ENCODE measurements at regions not wholly inside any gene's neighbourhood (a gene's known extent, or its start where the extent isn't known, plus 50 kb on each side); places are given as distances from the start of the nearest gene placed in this dataset.

DNA sequence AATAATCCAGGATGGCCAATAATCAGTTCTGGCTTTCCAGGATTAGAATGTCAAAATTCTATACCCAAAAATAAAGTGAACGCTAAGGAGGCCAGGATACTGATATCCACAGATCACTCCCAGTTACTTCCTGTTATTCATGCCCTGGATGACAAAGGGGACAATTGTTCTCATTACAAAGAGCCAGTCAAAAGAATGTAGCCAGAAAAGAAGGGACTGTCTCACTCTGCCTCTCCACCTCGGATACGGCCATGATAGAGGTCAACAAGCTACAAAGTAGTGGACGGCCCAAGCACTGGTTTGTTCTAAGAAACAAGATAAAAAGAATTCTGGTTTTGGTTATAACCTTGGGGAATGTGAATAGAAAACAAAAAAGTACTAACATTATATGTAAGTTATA lies 116.1 kb upstream of the ATF7IP start:
- in situ Hi-C loops (cut with MboI; ENCODE audit: low sequenced_read_pairs): loop anchor here (25.0 kb wide), 1 partner anchor 463 kb away; no protein-coding TSS in a partner anchor

DNA sequence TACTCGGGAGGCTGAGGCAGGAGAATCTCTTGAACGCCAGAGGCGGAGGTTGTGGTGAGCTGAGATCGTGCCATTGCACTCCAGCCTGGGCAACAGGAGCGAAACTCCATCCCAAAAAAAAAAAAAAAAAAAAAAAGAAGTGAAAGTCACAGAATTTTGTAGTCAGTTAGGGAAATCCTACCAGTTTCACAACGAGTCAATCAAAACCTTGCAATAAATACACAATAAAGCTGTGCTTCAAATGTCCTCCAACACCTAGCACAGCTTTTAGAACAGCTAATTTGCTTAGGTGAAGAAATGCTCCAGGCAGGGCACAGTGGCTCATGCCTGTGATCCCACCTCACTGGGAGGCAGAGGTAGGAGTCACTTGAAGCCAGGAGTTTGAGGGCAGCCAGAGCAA lies 112.8 kb upstream of the ATF7IP start:
- in situ Hi-C loops (cut with MboI; ENCODE audit: low sequenced_read_pairs): loop anchor here (25.0 kb wide), 2 partner anchors 110 to 210 kb away; partner anchors contain the start of gene ATF7IP

DNA sequence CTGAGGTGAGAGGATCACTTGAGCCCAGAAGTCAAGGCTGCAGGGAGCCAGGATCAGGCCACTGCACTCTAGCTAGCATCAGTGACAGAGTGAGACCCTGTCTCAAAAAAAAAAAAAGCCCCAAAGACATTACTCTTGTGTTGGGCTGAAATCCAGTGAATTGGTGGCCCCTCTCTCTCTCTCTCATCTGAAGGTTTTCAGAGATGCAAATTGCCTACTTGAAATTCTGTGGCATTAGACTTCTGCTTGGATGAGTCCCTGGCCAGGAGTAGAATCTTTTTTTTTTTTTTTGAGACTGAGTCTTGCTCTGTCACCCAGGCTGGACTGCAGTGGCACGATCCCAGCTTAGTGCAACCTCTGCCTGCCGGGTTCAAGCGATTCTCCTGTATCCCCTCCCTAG lies 112.0 kb upstream of the ATF7IP start:
- in situ Hi-C loops (cut with MboI; ENCODE audit: low sequenced_read_pairs): loop anchor here (25.0 kb wide), 2 partner anchors 109 to 209 kb away; partner anchors contain the start of gene ATF7IP

DNA sequence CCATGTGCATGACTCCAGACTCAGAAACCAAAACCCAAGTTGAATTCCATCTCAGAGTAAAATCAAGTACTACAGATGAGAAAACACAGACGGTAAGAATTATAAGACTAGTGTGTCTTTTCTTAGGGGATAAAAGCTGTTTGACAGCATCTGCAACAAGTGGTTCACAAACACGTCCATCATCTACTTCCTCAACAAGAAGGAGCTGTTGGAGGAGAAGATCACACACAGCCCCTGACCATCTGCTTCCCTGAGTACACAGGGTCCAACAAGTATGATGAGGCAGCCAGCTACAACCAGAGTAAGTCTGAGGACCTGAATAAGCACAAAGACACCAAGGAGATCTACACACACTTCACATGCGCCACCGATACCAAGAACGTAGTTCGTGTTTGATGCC lies 110.7 kb upstream of the ATF7IP start:
- in situ Hi-C loops (cut with MboI; ENCODE audit: low sequenced_read_pairs): loop anchor here (25.0 kb wide), 2 partner anchors 108 to 208 kb away; partner anchors contain the start of gene ATF7IP

DNA sequence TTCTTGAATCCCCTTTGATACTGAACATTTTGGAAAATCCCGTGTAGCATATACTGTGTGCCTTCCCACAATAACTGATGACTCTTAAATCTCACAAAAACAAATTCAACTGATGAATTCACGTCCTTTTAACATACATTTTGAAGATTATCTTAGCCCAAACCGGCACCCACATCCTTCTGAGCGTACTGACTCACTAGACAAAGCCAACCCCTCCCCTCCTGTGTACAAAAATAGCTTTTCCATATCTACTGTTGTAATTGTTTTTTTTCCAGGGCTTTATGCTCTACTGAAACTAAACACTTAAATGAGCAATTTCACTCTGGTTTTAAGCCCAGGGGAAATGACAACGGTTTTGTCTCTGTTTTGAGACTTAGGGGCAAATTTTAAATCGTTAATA lies 109.4 kb upstream of the ATF7IP start:
- in situ Hi-C loops (cut with MboI; ENCODE audit: low sequenced_read_pairs): loop anchor here (25.0 kb wide), 2 partner anchors 106 to 206 kb away; partner anchors contain the start of gene ATF7IP

DNA sequence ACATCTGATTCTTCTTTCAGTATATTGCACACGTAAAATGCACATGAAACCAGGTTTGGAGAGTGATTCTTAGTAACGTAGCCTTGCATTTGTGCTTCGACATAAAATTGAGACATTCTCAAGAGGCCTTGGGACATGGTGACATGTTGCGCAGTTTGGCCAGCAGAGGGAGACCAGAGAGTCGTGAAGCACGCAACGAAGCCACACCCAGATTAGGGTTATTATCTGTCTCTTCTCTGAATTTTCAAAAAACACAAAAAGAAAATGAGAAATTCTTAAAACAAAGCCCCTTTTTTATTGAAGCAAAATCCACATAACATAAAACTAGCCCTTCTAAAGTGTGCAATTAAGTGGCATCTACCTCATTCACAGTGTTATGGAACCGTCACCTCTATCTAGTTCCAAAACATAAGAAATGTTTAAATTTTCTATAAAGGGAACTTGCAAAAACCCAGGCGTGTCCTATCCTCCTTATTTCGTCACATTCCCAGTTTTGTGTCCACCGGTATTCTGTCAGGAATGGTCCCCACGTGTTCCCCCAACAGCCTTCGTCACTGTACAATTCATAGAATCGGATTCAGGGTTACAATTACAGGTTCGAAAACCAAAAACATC lies 108.8 kb upstream of the ATF7IP start:
- in situ Hi-C loops (cut with MboI; ENCODE audit: low sequenced_read_pairs): loop anchor here (25.0 kb wide), 2 partner anchors 106 to 206 kb away; partner anchors contain the start of gene ATF7IP

DNA sequence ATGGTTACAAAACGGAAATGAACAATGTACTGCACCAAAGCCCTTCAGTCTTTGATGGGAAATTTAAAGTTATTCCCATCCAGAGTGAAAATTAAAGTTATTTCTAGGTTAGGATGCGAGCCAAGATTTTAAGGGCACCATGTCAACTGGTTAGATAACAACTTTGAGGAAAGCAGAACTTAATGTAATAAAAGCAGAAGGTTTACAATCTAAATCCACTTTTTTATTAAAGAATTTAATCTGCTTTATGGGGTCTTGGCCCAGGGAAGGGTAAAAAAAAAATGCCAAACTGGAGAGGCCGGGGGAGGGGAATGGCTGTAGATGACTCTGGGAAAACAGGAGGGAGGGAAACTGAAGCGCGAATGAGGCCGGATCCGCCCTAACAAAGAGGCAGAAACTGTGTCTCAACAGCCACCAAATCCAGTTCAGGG lies 108.2 kb upstream of the ATF7IP start:
- in situ Hi-C loops (cut with MboI; ENCODE audit: low sequenced_read_pairs): loop anchor here (25.0 kb wide), 2 partner anchors 105 to 205 kb away; partner anchors contain the start of gene ATF7IP

DNA sequence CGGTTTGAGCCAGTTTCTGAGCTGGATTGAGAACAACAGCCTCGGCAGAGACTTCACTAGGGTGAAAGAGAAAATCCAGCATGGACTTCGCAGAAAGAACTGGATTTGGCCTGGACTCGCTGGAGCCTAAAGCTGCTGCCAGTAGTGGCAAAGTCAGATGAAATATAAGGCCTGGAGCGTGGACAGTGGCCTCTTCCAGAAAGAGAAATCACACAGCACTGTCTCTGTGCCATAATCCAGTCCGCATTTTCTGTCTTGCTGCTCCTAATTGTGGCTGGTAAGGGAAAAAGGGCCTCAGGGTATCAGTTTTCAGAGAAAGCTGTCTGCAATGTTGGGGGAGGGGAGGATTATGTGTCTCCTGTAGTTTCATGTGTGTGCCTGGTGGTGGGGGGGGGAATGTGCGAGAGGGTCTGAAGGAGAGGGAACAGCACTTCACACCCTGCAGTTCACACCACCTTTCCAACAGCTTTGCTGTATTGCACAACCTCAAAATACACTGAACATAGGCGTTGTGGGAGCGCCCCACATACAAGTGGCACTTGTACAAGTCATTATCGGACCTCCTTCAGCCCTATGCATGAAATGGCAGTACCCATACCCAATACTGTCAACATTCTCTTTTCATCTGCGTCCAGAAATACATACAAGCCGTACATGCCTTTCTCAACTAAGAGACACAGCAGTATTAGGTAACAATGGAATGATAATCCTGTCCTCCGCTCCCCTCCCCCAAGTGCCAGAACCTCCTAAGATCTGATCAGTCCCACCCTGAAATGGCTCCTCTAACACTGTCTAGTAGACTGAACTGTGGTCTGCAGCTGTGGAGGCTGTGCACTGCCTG lies 107.5 kb upstream of the ATF7IP start:
- in situ Hi-C loops (cut with MboI; ENCODE audit: low sequenced_read_pairs): loop anchor here (25.0 kb wide), 2 partner anchors 104 to 204 kb away; partner anchors contain the start of gene ATF7IP

DNA sequence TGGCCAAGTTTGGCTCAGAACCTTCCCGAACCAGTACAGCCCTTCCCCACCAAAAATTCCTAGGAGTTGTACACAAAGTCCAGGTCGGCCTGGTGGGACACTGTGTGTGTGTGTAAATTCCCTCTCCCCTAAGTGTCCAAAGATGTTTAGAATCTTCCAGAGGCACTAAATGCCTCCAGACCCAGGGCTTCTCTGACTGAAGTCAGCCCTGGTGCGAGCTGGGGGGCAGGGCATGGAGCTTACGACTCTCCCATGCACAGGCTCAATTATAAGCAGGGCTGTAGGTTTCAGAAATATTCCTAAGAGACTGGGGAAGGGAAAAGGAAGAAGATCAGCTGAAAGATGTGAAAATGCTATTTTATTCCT lies 106.9 kb upstream of the ATF7IP start:
- in situ Hi-C loops (cut with MboI; ENCODE audit: low sequenced_read_pairs): loop anchor here (25.0 kb wide), 2 partner anchors 104 to 204 kb away; partner anchors contain the start of gene ATF7IP

DNA sequence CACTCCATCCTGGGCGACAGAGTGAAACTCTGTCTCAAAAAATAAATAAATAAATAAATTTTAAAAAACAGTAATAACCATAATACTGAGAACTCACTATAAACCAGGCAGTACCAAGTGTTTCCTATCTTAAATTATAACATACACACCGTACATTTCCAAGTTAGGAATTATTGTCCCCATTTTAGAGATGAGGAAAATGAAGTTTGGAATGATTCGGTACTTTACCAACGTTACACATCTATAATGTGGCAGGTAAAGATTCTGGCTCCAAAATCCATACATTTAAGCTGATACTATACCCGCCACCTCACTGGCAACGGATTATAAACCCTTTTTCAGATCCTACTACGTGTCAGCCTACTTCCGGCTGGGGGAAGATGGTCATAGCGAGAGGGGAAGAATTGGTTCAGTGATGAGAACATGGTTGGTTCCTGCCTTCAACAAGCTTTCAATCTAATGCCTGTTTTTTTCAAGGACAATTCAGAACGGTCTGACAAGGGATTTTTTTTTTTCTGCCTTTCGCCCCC lies 105.9 kb upstream of the ATF7IP start:
- in situ Hi-C loops (cut with MboI; ENCODE audit: low sequenced_read_pairs): loop anchor here (25.0 kb wide), 2 partner anchors 103 to 203 kb away; partner anchors contain the start of gene ATF7IP

DNA sequence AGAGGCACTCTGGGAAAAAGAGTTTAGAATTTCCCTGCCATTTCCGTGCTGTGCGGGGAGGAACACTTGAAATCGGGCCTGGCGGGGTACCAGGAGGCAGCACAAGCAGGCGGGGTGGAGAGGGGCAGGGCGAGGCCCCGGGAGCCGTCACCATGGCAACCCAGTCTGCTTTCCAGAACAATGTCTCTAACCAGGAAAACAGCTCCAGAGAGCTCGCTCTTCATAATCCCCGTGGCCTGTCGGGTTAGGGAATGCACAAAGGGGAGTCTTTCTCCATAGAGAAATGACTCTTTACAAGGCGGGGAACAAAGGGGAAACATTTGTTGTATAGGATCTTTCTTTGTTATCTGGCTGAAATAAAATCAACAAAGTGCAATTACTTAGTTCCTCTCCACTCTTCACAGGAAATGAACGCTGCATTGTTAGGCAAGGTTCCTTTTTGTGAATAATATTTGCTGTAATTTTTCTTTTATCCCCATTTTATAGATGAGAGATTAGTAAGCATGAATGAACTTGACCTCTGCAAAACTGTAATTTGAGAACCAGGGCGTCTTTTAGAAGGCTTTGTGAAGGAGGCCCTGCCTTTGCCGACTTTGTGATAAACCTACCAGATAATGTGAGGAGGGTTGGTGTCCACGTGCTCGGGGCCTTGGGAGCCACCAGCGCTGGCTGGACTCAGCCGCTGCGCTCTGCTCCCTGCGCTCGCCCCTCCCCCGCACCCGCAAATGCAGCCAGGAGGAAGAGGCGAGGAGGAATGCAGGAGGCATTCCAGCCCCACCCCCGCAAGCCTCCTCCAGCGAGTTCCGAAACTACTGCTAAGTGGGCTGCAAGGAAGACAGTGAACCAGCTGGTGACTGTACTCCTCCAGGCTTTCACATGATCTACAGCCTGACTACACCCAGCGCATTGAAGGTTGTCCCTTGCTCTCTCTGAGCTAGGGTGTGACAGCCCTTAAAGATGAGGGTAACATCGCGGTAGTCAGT lies 105.2 kb upstream of the ATF7IP start:
- in situ Hi-C loops (cut with MboI; ENCODE audit: low sequenced_read_pairs): loop anchor here (25.0 kb wide), 2 partner anchors 102 to 202 kb away; partner anchors contain the start of gene ATF7IP

DNA sequence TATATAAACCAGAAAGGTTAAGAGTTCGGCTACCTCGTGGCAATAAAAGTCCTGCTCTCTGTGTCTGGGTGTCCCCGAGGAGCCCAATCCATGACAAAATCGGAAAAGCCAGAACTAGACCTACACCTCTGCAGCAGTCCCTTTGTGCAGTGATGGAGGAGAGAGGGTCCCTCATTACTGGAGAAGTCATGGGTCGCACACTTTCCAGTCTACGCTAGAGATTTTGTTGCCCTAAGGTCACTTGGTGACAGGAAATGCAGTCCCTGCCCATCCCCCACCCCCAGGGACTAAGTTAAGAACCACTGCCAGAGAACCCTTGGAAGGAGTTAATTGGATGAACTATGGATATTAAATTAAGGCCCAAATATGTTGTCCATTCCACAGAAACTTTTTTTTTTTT lies 104.4 kb upstream of the ATF7IP start:
- in situ Hi-C loops (cut with MboI; ENCODE audit: low sequenced_read_pairs): loop anchor here (25.0 kb wide), 2 partner anchors 101 to 201 kb away; partner anchors contain the start of gene ATF7IP

DNA sequence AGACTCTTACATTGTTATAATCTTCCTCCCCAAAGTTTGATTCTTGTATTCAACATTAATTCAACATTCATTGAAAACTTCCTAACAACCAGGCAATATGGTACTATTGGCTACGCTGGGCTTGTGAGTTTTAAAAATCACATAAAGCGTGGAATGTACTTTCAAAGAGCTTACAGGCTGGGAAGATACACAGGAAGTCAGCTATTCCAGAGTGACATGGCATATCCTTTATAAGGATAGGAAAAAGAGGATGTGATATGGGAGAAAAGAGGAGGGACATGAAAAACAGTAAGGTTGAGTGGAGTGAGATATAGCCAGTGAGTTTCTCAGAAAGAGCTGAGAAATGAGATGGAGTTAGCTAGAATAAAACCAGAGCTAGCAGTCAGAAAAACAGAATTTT lies 103.6 kb upstream of the ATF7IP start:
- in situ Hi-C loops (cut with MboI; ENCODE audit: low sequenced_read_pairs): loop anchor here (25.0 kb wide), 2 partner anchors 100 to 200 kb away; partner anchors contain the start of gene ATF7IP

DNA sequence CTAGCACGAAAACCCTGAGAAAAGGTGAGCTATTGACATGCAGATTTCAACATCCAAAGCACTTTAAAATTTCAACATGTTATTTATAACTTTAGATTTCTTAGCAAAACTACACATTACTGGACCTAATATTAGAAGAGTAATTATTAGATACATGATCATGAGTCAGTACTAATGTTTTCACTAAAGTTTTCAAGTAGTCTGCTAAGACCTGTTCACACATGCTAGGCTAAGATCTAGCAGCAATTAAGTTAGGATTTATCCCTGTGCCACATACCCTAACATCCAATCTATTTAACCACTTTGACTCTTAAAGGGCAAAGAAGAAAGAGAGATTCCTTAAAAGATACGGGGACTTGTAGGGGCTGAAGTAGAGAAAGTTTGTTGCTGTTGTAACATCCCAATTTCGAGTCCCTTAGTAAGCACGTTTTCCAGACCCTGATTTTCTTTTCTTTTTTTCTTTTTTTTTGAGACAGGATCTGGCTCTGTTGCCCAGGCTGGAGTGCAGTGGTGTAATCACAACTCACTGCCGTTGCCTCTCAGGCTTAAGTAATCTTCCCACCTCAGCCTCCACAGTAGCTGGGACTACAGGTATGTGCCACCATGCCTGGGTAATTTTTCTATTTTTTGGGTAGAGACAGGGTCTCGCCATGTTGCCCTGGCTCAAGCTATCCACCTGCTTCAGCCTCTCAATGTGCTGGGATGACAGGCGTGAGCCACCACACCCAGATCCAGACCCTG lies 102.5 kb upstream of the ATF7IP start:
- in situ Hi-C loops (cut with MboI; ENCODE audit: low sequenced_read_pairs): loop anchor here (25.0 kb wide), 2 partner anchors 99 to 199 kb away; partner anchors contain the start of gene ATF7IP

DNA sequence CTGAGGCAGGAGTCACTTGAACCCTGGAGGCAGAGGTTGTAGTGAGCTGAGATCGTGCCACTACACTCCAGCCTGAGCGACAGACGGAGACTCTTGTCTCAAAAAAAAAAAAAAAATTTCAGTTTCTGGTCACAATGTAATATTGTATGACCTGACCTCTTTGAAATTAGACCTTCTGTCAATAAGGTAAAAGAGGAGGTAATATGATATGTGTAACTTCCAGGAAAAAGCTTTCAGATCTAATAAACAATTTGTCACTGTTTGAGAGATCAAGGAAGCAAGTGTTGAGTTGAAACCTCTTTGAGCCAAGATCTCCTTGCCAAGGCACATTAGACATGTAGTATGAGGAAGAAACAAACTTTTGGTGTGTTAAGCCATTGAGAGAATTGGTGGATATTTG lies 101.7 kb upstream of the ATF7IP start:
- in situ Hi-C loops (cut with MboI; ENCODE audit: low sequenced_read_pairs): loop anchor here (25.0 kb wide), 2 partner anchors 99 to 199 kb away; partner anchors contain the start of gene ATF7IP

DNA sequence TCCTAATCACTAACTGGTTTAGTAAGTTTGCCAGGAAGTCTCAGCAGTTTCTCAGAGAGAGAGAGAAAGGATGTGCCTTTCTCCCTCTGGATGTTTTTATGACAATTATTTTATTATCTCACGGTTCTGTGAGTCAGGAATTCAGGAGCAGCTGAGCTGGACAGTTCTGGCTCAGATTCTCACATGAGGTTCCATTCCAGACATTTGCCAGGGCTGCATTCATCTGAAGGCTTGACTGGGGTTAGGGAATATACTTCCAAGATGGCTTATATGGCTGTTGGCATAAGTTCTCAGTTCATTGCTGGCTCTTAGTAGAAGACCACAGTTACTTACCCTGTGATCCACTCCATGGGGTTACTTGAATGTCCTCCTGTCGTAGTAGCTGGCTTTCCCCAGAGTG lies 101.2 kb upstream of the ATF7IP start:
- in situ Hi-C loops (cut with MboI; ENCODE audit: low sequenced_read_pairs): loop anchor here (25.0 kb wide), 2 partner anchors 98 to 198 kb away; partner anchors contain the start of gene ATF7IP

DNA sequence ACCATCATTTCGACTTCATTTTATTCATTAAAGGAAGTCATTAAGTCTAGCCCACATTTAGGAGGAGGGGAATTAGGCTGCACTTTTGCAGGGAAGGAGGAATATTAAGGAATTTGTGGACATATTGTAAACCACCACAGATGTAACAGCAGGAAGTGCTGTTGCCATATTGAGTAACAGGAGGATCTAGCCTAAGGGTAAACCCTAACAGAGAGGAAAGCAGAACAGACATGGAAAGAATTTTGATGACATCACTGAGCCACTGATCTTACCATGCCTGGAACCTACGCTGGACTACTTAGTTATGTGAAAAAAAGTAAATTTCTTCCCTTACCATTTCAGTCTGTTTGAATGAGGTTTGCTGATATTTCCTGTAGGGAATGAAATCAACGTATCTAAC lies 100.7 kb upstream of the ATF7IP start:
- in situ Hi-C loops (cut with MboI; ENCODE audit: low sequenced_read_pairs): loop anchor here (25.0 kb wide), 2 partner anchors 98 to 198 kb away; partner anchors contain the start of gene ATF7IP

DNA sequence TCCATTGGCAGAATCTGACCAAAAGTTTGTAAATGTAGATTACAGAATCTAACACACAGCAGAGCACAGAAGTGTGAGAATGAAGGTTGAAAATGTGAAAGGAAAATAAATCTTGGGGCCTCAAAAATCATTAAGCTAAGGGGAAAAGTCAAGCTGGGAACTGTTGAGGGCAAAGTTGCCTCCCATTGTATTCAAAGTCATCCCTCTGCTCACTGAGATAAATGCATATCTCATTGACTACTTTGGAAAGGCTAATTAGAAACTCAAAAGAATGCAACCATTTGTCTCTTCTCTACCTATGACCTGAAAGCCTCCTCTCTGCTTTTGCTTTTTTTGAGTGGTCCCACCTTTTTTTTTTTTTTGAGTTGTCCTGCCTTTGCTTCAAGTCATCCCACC lies 97.4 kb upstream of the ATF7IP start:
- in situ Hi-C loops (cut with MboI; ENCODE audit: low sequenced_read_pairs): loop anchor here (25.0 kb wide), 2 partner anchors 94 to 194 kb away; partner anchors contain the start of gene ATF7IP

DNA sequence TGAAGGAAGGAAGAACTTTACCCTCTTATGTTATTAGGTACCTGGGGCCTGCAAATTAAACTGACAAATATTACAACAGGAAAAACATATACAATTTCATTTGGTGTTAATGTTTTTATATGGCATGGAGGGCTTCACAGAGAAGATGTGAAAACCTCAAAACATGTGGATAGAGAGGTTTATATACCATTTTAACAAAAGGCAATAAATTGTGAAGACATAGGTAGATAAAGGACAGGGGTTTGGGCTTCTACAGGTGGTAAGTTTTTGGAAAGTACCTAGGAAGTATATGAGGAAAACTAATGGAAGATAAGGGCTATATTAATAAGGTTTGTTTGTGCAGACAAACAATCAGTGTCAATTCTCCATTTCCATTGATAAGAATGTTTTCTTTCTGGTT lies 95.1 kb upstream of the ATF7IP start:
- in situ Hi-C loops (cut with MboI; ENCODE audit: low sequenced_read_pairs): loop anchor here (25.0 kb wide), 2 partner anchors 92 to 192 kb away; partner anchors contain the start of gene ATF7IP
